SK-N-SH (cell line): ENCODE measurements at regions not wholly inside any gene's neighbourhood (a gene's known extent, or its start where the extent isn't known, plus 50 kb on each side); places are given as distances from the start of the nearest gene placed in this dataset.

Source experiments
- CTCF ChIA-PET: fragments of 300-600, 350-600 bp; formaldehyde crosslinking; extraction: SDS; loops from one replicate; lab custom pipeline; 2021; lab: Yijun Ruan, JAX
- POLR2A ChIA-PET: fragments of 350-600 bp; sonication (Branson Sonifier 250); formaldehyde crosslinking; extraction: SDS; loops from one replicate; lab custom pipeline; 2020; ENCODE audit warnings: antibody characterized with exemption, inconsistent platforms; lab: Yijun Ruan, JAX
- DNase-seq: peaks from one replicate; pipeline ENCODE4 v3.0.0; 2012
- H2AFZ ChIP-seq: fragments of 200-600 bp; sonication (generic); 2 replicates; pipeline ENCODE4 v1.8.1; 2016; ENCODE audit warnings: antibody characterized with exemption, mild to moderate bottlenecking, low read depth
- H3F3A ChIP-seq: fragments of 200-600 bp; sonication (generic); replicated peaks from 2 replicates; pipeline ENCODE3; 2016; ENCODE audit warnings: antibody characterized with exemption, mild to moderate bottlenecking; ENCODE audit not compliant: insufficient read depth
- H3K27ac ChIP-seq, 2 experiments: fragments of 200-500 bp in 1 of 2; fragments of 200-600 bp in 1 of 2; sonication (Bioruptor generic) in 1 of 2; sonication (generic), shearing (Covaris generic) in 1 of 2; 2 replicates each; pipeline versions ENCODE4 v1.5.1 to v1.6.1; 2014 to 2016; ENCODE audit warnings: low read depth in 2 of 2, inconsistent platforms in 1 of 2, low read length in 1 of 2, mild to moderate bottlenecking in 1 of 2, mixed read lengths in 1 of 2
- H3K27me3 ChIP-seq: fragments of 200-600 bp; sonication (generic), shearing (Covaris generic); 2 replicates; pipeline ENCODE4 v1.6.1; 2016; ENCODE audit warnings: mixed run types; ENCODE audit not compliant: insufficient read depth
- H3K36me3 ChIP-seq, 2 experiments: fragments of 200-500 bp in 1 of 2; fragments of 200-600 bp in 1 of 2; sonication (Bioruptor generic) in 1 of 2; sonication (generic) in 1 of 2; replicated peaks in 1 of 2; 2 replicates each; pipeline versions ENCODE3 to v1.5.1; 2014 to 2016; ENCODE audit warnings: low read length in 1 of 2, mild to moderate bottlenecking in 1 of 2; ENCODE audit not compliant: insufficient read depth in 2 of 2, control insufficient read depth in 1 of 2
- H3K4me1 ChIP-seq, 2 experiments: fragments of 200-500 bp in 1 of 2; fragments of 200-600 bp in 1 of 2; sonication (Bioruptor generic) in 1 of 2; sonication (generic), shearing (Covaris generic) in 1 of 2; 2 replicates each; pipeline versions ENCODE4 v1.5.1 to v1.6.1; 2014 to 2016; ENCODE audit warnings: low read depth in 1 of 2, low read length in 1 of 2, mixed run types in 1 of 2; ENCODE audit not compliant: insufficient read depth in 2 of 2, control insufficient read depth in 1 of 2
- H3K4me2 ChIP-seq: fragments of 200-600 bp; sonication (generic), shearing (Covaris generic); 2 replicates; pipeline ENCODE4 v1.6.1; 2017; ENCODE audit warnings: mixed run types
- H3K4me3 ChIP-seq, 2 experiments: fragments of 200-500 bp in 1 of 2; fragments of 200-600 bp in 1 of 2; sonication (Bioruptor generic) in 1 of 2; sonication (generic), shearing (Covaris generic) in 1 of 2; 2 replicates each; pipeline versions ENCODE4 v1.5.1 to v1.8.1; 2014 to 2016; ENCODE audit warnings: low read depth in 2 of 2, inconsistent platforms in 1 of 2, low read length in 1 of 2, mild to moderate bottlenecking in 1 of 2, mixed read lengths in 1 of 2, moderate library complexity in 1 of 2
- H3K79me2 ChIP-seq: fragments of 200-600 bp; sonication (generic); 2 replicates; pipeline ENCODE4 v1.8.1; 2017; ENCODE audit warnings: mild to moderate bottlenecking; ENCODE audit not compliant: insufficient read depth
- H3K9ac ChIP-seq: fragments of 200-600 bp; sonication (generic); 2 replicates; pipeline ENCODE4 v1.6.1; 2017; ENCODE audit warnings: mixed run types
- H3K9me2 ChIP-seq: fragments of 200-600 bp; sonication (generic); 2 replicates; pipeline ENCODE4 v1.6.1; 2017; ENCODE audit warnings: mixed run types
- H3K9me3 ChIP-seq: fragments of 200-600 bp; sonication (generic); 2 replicates; pipeline ENCODE4 v1.6.1; 2017; ENCODE audit warnings: mixed run types, mild to moderate bottlenecking, moderate library complexity
- H4K20me1 ChIP-seq: fragments of 200-600 bp; sonication (generic); 2 replicates; pipeline ENCODE4 v1.6.1; 2017; ENCODE audit warnings: mild to moderate bottlenecking, mixed run types; ENCODE audit not compliant: insufficient read depth
- CTCF ChIP-seq: fragments of 200-600 bp; sonication (generic); IDR thresholded peaks from 2 replicates; pipeline ENCODE4 v1.6.1; 2017; ENCODE audit warnings: antibody characterized with exemption, mild to moderate bottlenecking, moderate library complexity
- ELF1 ChIP-seq: IDR thresholded peaks from 2 replicates; pipeline ENCODE4 v1.4.0; 2012
- EP300 ChIP-seq, 2 experiments: IDR thresholded peaks; 2 replicates each; pipeline versions ENCODE4 v1.4.0 to v1.6.1; 2012; ENCODE audit warnings: borderline replicate concordance in 1 of 2, low read depth in 1 of 2, low read length in 1 of 2
- EZH2phosphoT487 ChIP-seq: fragments of 200-600 bp; sonication (generic); IDR thresholded peaks from 2 replicates; pipeline ENCODE4 v1.6.1; 2017; ENCODE audit warnings: low read depth, mixed run types, mild to moderate bottlenecking, antibody characterized with exemption, moderate library complexity, borderline replicate concordance
- FOSL2 ChIP-seq: IDR thresholded peaks from 2 replicates; pipeline ENCODE4 v1.4.0; 2012; ENCODE audit warnings: low read depth, mild to moderate bottlenecking, moderate library complexity, borderline replicate concordance
- GATA2 ChIP-seq: sonication (generic); formaldehyde crosslinking; IDR thresholded peaks from 2 replicates; pipeline ENCODE4 v1.5.0; 2020; ENCODE audit warnings: mild to moderate bottlenecking, missing genetic modification reagents
- JUND ChIP-seq: IDR thresholded peaks from 2 replicates; pipeline ENCODE4 v1.4.0; 2012
- RAD21 ChIP-seq: IDR thresholded peaks from 2 replicates; pipeline ENCODE4 v1.6.1; 2012; ENCODE audit warnings: mild to moderate bottlenecking, low read length
- REST ChIP-seq: IDR thresholded peaks from 2 replicates; pipeline ENCODE4 v1.6.1; 2012; ENCODE audit warnings: mild to moderate bottlenecking, low read depth, low read length, moderate library complexity
- SMC3 ChIP-seq: IDR thresholded peaks from 2 replicates; pipeline ENCODE4 v1.6.1; 2012; ENCODE audit warnings: low read depth, low read length, improper control_type of control experiment
- TEAD4 ChIP-seq: IDR thresholded peaks from 2 replicates; pipeline ENCODE4 v1.4.0; 2012; ENCODE audit warnings: mild to moderate bottlenecking, borderline replicate concordance; ENCODE audit not compliant: insufficient read depth
- USF2 ChIP-seq: fragments of 150-350 bp; IDR thresholded peaks from 2 replicates; pipeline ENCODE4 v1.6.1; 2017; ENCODE audit warnings: antibody characterized with exemption, low read length, low read depth, borderline replicate concordance
- WGBS: methylation state at CpG from one replicate; pipeline ENCODE4 v1.1.6; 2017; ENCODE audit warnings: low lambda C conversion rate; 5-methylcytosine and 5-hydroxymethylcytosine counted together

GRCh38 chr22:47281126-47282106 lies 519.0 kb downstream of the TBC1D22A start:
- H3F3A ChIP-seq = no peaks in the 10 kb centered on the region
- 42% methylated on average over 20 of the region's 20 CpGs for WGBS
- H3K79me2 ChIP-seq = no peaks in the 10 kb centered on the region
- no peak overlapping the region for H3K4me3 ChIP-seq
- H3K4me1 ChIP-seq = no peaks in the 10 kb centered on the region
- H3K27me3 ChIP-seq = peaks cover 18% of the 10 kb centered on the region
- no peak overlapping the region for H2AFZ ChIP-seq
- ChIA-PET POLR2A (no interaction called here), CTCF (no interaction called here)
- no peak overlapping the region for H3K4me2 ChIP-seq
- H3K9me3 ChIP-seq = no peaks in the 10 kb centered on the region
- no peaks in the 10 kb centered on the region for H3K36me3 ChIP-seq
- no peak overlapping the region for H3K27ac ChIP-seq
- no peaks in the 10 kb centered on the region for H4K20me1 ChIP-seq
- DNase-seq = no peak
- no peak overlapping the region for H3K9ac ChIP-seq
- TF ChIP-seq JUND (no peak), EZH2phosphoT487 (no peak), USF2 (no peak), REST (no peak), EP300 (IDR thresholded peaks at IDR 0.05; ENCODE audit: borderline replicate concordance in 1 of 2, low read depth in 1 of 2, low read length in 1 of 2) (no peak)
- TF ChIP-seq, all 33 proteins: peak for 0
- no peaks in the 10 kb centered on the region for H3K9me2 ChIP-seq

- H3K27ac ChIP-seq = no peak overlapping the region
- H3K4me1 ChIP-seq = no peaks in the 10 kb centered on the region
- H4K20me1 ChIP-seq = no peaks in the 10 kb centered on the region
- H3K4me3 ChIP-seq = no peak overlapping the region
- ChIA-PET POLR2A (no interaction called here), CTCF (no interaction called here)
- H3K9me3 ChIP-seq = no peaks in the 10 kb centered on the region
- WGBS = 50% methylated on average over 6 of the region's 6 CpGs
- H3F3A ChIP-seq = no peaks in the 10 kb centered on the region
- no peak for DNase-seq
- no peak overlapping the region for H3K9ac ChIP-seq
- no peak overlapping the region for H3K4me2 ChIP-seq
- peaks cover 18% of the 10 kb centered on the region for H3K27me3 ChIP-seq
- H3K79me2 ChIP-seq = no peaks in the 10 kb centered on the region
- no peaks in the 10 kb centered on the region for H3K9me2 ChIP-seq
- H3K36me3 ChIP-seq = no peaks in the 10 kb centered on the region
- H2AFZ ChIP-seq = no peak overlapping the region
- no peak for TF ChIP-seq EZH2phosphoT487
- TF ChIP-seq JUND = no peak
- no peak for TF ChIP-seq GATA2 (CRISPR knock-in tag)
- no peak for TF ChIP-seq TEAD4
- TF ChIP-seq FOSL2 = no peak
- no peak for TF ChIP-seq ELF1
- no peak for TF ChIP-seq RAD21
- TF ChIP-seq CTCF = no peak
- TF ChIP-seq EP300 (IDR thresholded peaks at IDR 0.05; ENCODE audit: borderline replicate concordance in 1 of 2, low read depth in 1 of 2, low read length in 1 of 2) = no peak
- no peak for TF ChIP-seq SMC3
Measured at GRCh38 chr22:47280301-47280700, 517.9 kb downstream of the TBC1D22A start.
